Activated naive CD8-positive, alpha-beta T cell (primary cell): ENCODE measurements at regions not wholly inside any gene's neighbourhood (a gene's known extent, or its start where the extent isn't known, plus 50 kb on each side); places are given as distances from the start of the nearest gene placed in this dataset.

ENCODE experiments used
- H3K27ac Mint-ChIP-seq: one replicate; pipeline ENCODE4 v1.8.0; 2021; ENCODE audit warnings: mixed read lengths
- H3K27me3 Mint-ChIP-seq: one replicate; pipeline ENCODE4 v1.8.0; 2021; ENCODE audit warnings: mixed read lengths
- H3K36me3 Mint-ChIP-seq: one replicate; pipeline ENCODE4 v1.8.0; 2021; ENCODE audit warnings: mixed read lengths
- H3K4me1 Mint-ChIP-seq: one replicate; pipeline ENCODE4 v1.8.0; 2021; ENCODE audit warnings: low read depth, mixed read lengths
- H3K4me3 Mint-ChIP-seq: one replicate; pipeline ENCODE4 v1.8.0; 2021; ENCODE audit warnings: mild to moderate bottlenecking, mixed read lengths
- H3K9me3 Mint-ChIP-seq: one replicate; pipeline ENCODE4 v1.8.0; 2021; ENCODE audit warnings: low read depth, mixed read lengths

DNA sequence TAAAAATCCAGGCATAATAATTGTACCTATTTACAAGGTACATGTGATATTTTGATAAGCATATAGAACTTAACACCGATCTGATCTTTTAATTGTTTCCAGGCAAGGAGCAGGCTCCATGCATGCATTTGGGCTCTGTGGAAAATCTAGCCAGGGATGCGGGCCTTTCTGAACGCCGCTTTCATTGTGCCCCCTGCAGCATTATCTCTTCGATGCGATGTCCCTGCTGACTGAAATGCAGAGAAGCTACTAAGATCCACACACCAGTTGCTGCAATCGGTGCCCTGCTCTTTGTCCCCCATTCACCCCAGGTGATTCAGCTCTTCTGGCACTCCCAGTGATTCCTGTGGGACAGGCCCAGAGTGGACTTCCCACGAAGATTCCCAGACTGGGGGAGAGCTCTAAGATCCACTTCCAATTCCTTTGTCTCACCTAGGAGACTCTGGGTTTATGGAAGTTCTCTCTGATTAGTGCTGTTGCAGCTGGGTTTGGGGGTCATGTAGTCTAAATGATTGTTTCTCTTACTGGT is 254.3 kb upstream of the AGA start:
- no peak overlapping the region for H3K27ac Mint-ChIP-seq
- no peaks in the 10 kb centered on the region for H3K27me3 Mint-ChIP-seq
- H3K4me3 Mint-ChIP-seq, result no peak overlapping the region
- H3K9me3 Mint-ChIP-seq, result no peaks in the 10 kb centered on the region
- no peaks in the 10 kb centered on the region for H3K4me1 Mint-ChIP-seq
- no peaks in the 10 kb centered on the region for H3K36me3 Mint-ChIP-seq

DNA sequence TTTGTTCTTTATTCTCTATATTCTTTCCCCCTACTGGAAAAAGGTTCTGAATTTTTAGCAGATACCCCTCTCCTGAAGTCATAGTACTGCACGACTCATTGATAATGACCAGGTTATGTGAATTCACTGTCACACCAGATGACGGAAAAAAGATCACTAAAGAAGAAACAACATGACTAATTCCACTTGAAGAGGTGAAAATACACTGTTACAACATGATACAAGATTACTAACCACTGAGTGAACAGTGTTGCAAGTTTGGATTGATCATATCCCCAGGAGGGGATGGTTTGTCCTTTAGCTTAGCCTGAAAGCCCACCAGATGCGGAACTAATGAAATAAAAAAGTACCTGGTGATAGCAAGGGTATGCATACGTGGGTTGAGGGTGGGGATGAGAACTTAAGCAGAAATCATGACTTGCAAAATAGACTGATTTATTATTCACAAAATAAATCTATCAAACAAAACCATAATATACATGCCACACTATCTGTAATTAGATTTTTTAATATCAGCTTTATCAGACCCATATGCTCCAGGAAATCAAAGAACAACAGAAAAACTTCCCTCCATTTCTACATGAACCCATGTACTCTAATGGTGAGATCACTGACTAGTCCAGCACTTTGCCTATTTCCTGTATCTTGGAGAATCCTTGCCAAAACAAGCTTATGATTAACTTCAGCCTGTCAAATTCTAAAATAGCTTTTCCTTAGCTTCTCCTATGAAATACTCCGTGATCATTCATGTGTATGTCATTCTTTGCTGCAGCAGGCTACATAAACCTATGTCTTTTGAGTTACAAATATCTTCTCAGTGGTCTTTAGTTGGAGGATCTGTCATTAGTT is 257.4 kb upstream of the AGA start:
- no peaks in the 10 kb centered on the region for H3K36me3 Mint-ChIP-seq
- H3K9me3 Mint-ChIP-seq, result no peaks in the 10 kb centered on the region
- H3K4me3 Mint-ChIP-seq, result no peak overlapping the region
- H3K27ac Mint-ChIP-seq, result no peak overlapping the region
- no peaks in the 10 kb centered on the region for H3K4me1 Mint-ChIP-seq
- H3K27me3 Mint-ChIP-seq, result no peaks in the 10 kb centered on the region

GRCh38 chr4:177706916-177707315 is 264.7 kb upstream of the AGA start:
- no peaks in the 10 kb centered on the region for H3K27me3 Mint-ChIP-seq
- no peak overlapping the region for H3K4me3 Mint-ChIP-seq
- no peak overlapping the region for H3K27ac Mint-ChIP-seq
- H3K9me3 Mint-ChIP-seq, result no peaks in the 10 kb centered on the region
- no peaks in the 10 kb centered on the region for H3K36me3 Mint-ChIP-seq
- no peaks in the 10 kb centered on the region for H3K4me1 Mint-ChIP-seq

GRCh38 chr4:177713454-177713853 is 271.2 kb upstream of the AGA start:
- Mint-ChIP-seq H3K27me3 (no peaks in the 10 kb centered on the region), H3K27ac (no peak overlapping the region), H3K4me3 (no peak overlapping the region), H3K4me1 (no peaks in the 10 kb centered on the region), H3K36me3 (no peaks in the 10 kb centered on the region), H3K9me3 (no peaks in the 10 kb centered on the region)

DNA sequence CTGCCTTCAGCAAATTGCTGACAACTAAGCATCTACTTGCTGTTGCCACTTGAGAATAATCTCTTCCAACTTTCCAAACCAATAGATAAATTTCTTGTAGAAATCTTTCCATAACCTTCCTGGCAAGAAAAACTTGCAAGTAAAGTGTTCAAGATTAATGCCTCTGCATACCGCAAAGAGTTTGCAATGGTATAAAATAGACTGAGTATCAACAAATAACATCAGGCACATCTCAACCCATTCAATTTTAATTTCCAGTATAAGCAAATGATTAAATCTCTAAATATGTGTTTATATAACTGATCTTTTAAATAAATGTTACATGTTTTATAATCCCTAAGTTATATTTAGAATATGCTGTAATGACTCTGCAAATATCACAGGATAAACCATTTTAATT is 275.2 kb upstream of the AGA start:
- no peak overlapping the region for H3K4me3 Mint-ChIP-seq
- no peak overlapping the region for H3K27ac Mint-ChIP-seq
- H3K36me3 Mint-ChIP-seq, result no peaks in the 10 kb centered on the region
- H3K9me3 Mint-ChIP-seq, result no peaks in the 10 kb centered on the region
- H3K4me1 Mint-ChIP-seq, result no peaks in the 10 kb centered on the region
- no peaks in the 10 kb centered on the region for H3K27me3 Mint-ChIP-seq

DNA sequence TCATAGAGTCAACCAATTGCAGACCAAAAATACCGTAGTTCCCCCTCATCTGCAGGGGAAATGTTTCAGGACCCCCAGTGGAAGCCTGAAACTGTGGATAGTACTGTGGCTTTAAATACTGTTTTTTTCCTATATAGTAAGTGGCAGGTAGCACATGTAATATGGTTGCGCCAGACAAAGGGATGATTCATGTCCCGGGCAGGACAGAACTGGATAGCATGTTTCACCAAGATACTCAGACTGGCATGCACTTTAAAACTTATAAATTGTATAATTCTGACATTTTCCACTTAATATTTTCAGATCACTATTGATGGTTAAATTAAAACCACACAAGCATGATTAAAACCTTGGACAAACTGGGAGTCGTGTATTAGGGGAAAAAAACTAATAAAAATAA is 276.3 kb upstream of the AGA start:
- Mint-ChIP-seq H3K36me3 (no peaks in the 10 kb centered on the region), H3K27me3 (no peaks in the 10 kb centered on the region), H3K4me1 (no peaks in the 10 kb centered on the region), H3K4me3 (no peak overlapping the region), H3K27ac (no peak overlapping the region), H3K9me3 (no peaks in the 10 kb centered on the region)

DNA sequence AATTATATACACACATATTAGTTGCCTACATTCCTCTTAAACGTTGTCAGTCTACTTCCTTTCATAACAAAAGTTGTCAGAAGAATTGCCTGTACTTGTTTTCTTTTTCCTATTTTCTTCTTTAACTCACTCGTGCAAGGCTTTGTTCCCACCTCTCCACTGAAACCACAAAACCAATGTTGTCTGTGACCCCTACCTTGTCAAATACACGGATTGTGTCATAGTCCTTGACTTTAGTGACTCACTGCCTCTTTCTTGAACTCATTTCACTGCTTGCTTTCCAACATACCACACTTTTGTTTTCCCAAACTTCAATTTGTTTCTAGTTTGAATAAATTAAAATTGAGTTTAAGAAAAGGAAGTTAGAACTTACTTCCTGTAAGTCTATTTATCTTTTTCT is 283.9 kb upstream of the AGA start:
- no peaks in the 10 kb centered on the region for H3K36me3 Mint-ChIP-seq
- H3K4me1 Mint-ChIP-seq, result no peaks in the 10 kb centered on the region
- peaks cover 3% of the 10 kb centered on the region for H3K9me3 Mint-ChIP-seq
- H3K27me3 Mint-ChIP-seq, result no peaks in the 10 kb centered on the region
- no peak overlapping the region for H3K4me3 Mint-ChIP-seq
- no peak overlapping the region for H3K27ac Mint-ChIP-seq

DNA sequence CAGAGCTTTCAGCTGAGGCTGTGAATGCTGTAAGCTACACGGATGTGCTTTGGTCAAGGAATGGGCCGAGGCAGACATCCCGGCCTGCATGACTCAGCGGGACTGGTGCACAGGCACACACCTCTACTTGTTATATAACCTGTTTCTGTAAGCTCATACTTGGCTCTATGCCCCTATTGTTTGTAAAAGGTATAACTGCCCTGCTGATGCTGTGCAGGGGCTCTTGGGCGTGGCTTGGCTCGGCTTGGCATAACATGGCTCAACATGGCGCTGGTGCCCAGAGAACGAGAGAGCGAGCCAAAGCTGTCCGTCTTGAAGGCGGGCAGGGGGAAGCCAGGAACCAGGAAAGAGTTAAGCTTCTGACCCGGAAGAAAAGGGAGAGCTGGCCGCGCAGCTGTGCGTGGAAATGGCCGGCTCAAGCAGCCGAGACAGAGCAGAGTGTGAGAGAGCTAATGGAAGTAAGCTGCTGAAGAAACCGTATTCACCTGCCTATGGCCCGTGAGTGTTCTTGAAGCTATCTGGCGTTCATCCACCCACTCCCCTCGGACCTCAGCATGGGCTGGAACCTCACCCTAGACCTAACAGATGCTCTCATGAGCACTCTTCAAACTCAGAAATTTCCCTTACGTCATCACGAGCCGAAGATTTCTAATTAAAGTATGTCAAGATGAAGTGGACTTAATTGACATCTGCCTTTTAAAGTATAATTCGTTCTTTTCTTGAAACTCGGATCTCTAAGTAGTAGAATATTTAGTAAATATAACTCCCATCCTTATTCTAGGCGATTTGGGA is 286.3 kb upstream of the AGA start:
- Mint-ChIP-seq H3K27me3 (no peaks in the 10 kb centered on the region), H3K4me1 (no peaks in the 10 kb centered on the region), H3K4me3 (no peak overlapping the region), H3K9me3 (peaks cover 4% of the 10 kb centered on the region), H3K27ac (no peak overlapping the region), H3K36me3 (no peaks in the 10 kb centered on the region)

- no peaks in the 10 kb centered on the region for H3K36me3 Mint-ChIP-seq
These were observed 287.4 kb upstream of the AGA start for GRCh38 chr4:177729681-177730080.

GRCh38 chr4:177737387-177737940 is 295.2 kb upstream of the AGA start:
- H3K36me3 Mint-ChIP-seq, result no peaks in the 10 kb centered on the region
- H3K4me3 Mint-ChIP-seq, result no peak overlapping the region
- peaks cover 3% of the 10 kb centered on the region for H3K9me3 Mint-ChIP-seq
- H3K27ac Mint-ChIP-seq, result no peak overlapping the region
- no peaks in the 10 kb centered on the region for H3K27me3 Mint-ChIP-seq
- no peaks in the 10 kb centered on the region for H3K4me1 Mint-ChIP-seq

More at GRCh38 chr4:177729681-177730080, 287.4 kb upstream of the AGA start:
- no peak overlapping the region for H3K27ac Mint-ChIP-seq
- H3K4me3 Mint-ChIP-seq, result no peak overlapping the region
- H3K9me3 Mint-ChIP-seq, result peaks cover 7% of the 10 kb centered on the region
- no peaks in the 10 kb centered on the region for H3K4me1 Mint-ChIP-seq
- H3K27me3 Mint-ChIP-seq, result no peaks in the 10 kb centered on the region

- H3K27ac Mint-ChIP-seq, result no peak overlapping the region
- H3K4me3 Mint-ChIP-seq, result no peak overlapping the region
- H3K36me3 Mint-ChIP-seq, result no peaks in the 10 kb centered on the region
- H3K4me1 Mint-ChIP-seq, result no peaks in the 10 kb centered on the region
- H3K27me3 Mint-ChIP-seq, result no peaks in the 10 kb centered on the region
- no peaks in the 10 kb centered on the region for H3K9me3 Mint-ChIP-seq
These were observed 298.3 kb upstream of the AGA start for GRCh38 chr4:177740563-177740962.

GRCh38 chr4:177759729-177760128 is 317.5 kb upstream of the AGA start:
- no peak overlapping the region for H3K4me3 Mint-ChIP-seq
- H3K27ac Mint-ChIP-seq, result no peak overlapping the region
- H3K9me3 Mint-ChIP-seq, result no peaks in the 10 kb centered on the region
- H3K4me1 Mint-ChIP-seq, result no peaks in the 10 kb centered on the region
- no peaks in the 10 kb centered on the region for H3K36me3 Mint-ChIP-seq
- no peaks in the 10 kb centered on the region for H3K27me3 Mint-ChIP-seq

GRCh38 chr4:177761692-177762091 is 319.5 kb upstream of the AGA start:
- no peaks in the 10 kb centered on the region for H3K4me1 Mint-ChIP-seq
- no peak overlapping the region for H3K27ac Mint-ChIP-seq
- H3K36me3 Mint-ChIP-seq, result no peaks in the 10 kb centered on the region
- no peaks in the 10 kb centered on the region for H3K9me3 Mint-ChIP-seq
- H3K4me3 Mint-ChIP-seq, result no peak overlapping the region
- H3K27me3 Mint-ChIP-seq, result no peaks in the 10 kb centered on the region

- no peaks in the 10 kb centered on the region for H3K9me3 Mint-ChIP-seq
- no peaks in the 10 kb centered on the region for H3K36me3 Mint-ChIP-seq
- H3K4me3 Mint-ChIP-seq, result no peak overlapping the region
- H3K4me1 Mint-ChIP-seq, result no peaks in the 10 kb centered on the region
- no peak overlapping the region for H3K27ac Mint-ChIP-seq
- H3K27me3 Mint-ChIP-seq, result peaks cover 1% of the 10 kb centered on the region
These were observed 326.9 kb upstream of the AGA start for GRCh38 chr4:177769155-177769554.

DNA sequence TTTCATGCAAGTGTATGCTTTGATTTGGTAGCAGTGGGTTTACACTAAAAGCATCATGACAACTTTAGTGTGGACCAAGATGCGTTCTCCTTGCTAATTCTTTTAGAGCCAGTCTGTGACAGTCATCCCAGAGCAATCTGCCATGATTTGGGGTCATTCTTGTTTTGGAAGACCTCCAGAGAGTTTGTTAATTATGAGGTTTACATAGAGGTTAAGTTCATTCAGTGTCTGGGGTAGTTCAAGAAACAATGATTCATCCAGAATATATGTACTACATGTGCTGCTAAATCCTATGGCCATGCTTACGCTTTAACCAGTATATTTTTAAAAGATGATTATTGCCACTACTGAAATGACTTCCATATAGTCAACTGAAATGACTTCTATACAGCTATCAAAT is 328.5 kb upstream of the AGA start:
- Mint-ChIP-seq H3K27me3 (peaks cover 4% of the 10 kb centered on the region), H3K36me3 (no peaks in the 10 kb centered on the region), H3K9me3 (no peaks in the 10 kb centered on the region), H3K27ac (no peak overlapping the region), H3K4me1 (no peaks in the 10 kb centered on the region), H3K4me3 (no peak overlapping the region)
